HepG2 (cell line): ENCODE measurements at regions not wholly inside any gene's neighbourhood (a gene's known extent, or its start where the extent isn't known, plus 50 kb on each side); places are given as distances from the start of the nearest gene placed in this dataset.

Source experiments
- ATAC-seq: fragments of 200-7000 bp; cut with Tn5 transposase; 3 replicates; pipeline ENCODE4 v1.9.1; 2020; ENCODE audit warnings: mild to moderate bottlenecking, moderate library complexity
- BruUV-seq: library from RNA; stranded (reverse); fragments of 400-500 nt; replicated peaks from 2 replicates; lab custom pipeline; 2021; lab: Mats Ljungman, UMichigan
- CTCF ChIA-PET: fragments of 300-600 bp; formaldehyde crosslinking; extraction: SDS; loops from one replicate; lab custom pipeline; 2021; ENCODE audit warnings: low total read pairs, inconsistent platforms, low intra/inter-chr PET ratio; lab: Yijun Ruan, JAX
- POLR2A ChIA-PET: fragments of 350-600 bp; sonication (Branson Sonifier 250); formaldehyde crosslinking; loops from one replicate; lab custom pipeline; 2020; ENCODE audit warnings: antibody characterized with exemption, inconsistent platforms; lab: Yijun Ruan, JAX
- DNase-seq: peaks from one replicate; pipeline ENCODE4 v3.0.0-alpha.2; 2015; ENCODE audit warnings: low spot score
- FAIRE-seq: peaks from 3 replicates; lab custom pipeline; 2011; peaks lifted over from hg19 to GRCh38; lab: Jason Lieb, UNC
- H2AFZ ChIP-seq: one replicate; pipeline ENCODE4 v1.6.1; 2011; ENCODE audit warnings: low read length, inconsistent platforms
- H3K27ac ChIP-seq: fragments of 300-600 bp; 3 replicates; pipeline ENCODE4 v1.8.0; 2011; ENCODE audit warnings: mixed run types, mild to moderate bottlenecking, mixed read lengths, low read length, inconsistent platforms; ENCODE audit not compliant: insufficient read depth; ENCODE audit errors: extremely low read length
- H3K27me3 ChIP-seq, 2 experiments: fragments of 200-600 bp in 1 of 2; 2 replicates in 1 of 2; 3 replicates in 1 of 2; pipeline versions ENCODE4 v1.6.0 to v1.8.0; 2011; ENCODE audit warnings: low read length in 2 of 2, mild to moderate bottlenecking in 2 of 2, moderate library complexity in 2 of 2, inconsistent platforms in 1 of 2; ENCODE audit not compliant: insufficient read depth in 2 of 2, control insufficient read depth in 1 of 2
- H3K36me3 ChIP-seq, 2 experiments: fragments of 200-600 bp in 1 of 2; replicated peaks in 1 of 2; 2 replicates in 1 of 2; 3 replicates in 1 of 2; pipeline versions ENCODE4 v1.5.1 to v1.8.0; 2011; ENCODE audit warnings: low read length in 2 of 2, inconsistent platforms in 1 of 2; ENCODE audit not compliant: insufficient read depth in 2 of 2, control insufficient read depth in 1 of 2
- H3K4me1 ChIP-seq: 2 replicates; pipeline ENCODE4 v1.5.1; 2012; ENCODE audit warnings: low read length, inconsistent platforms; ENCODE audit not compliant: insufficient read depth
- H3K4me2 ChIP-seq: 2 replicates; pipeline ENCODE4 v1.6.0; 2011; ENCODE audit warnings: low read depth, low read length, inconsistent platforms
- H3K4me3 ChIP-seq, 3 experiments: fragments of 200-600 bp in 1 of 3; sonication (generic), shearing (Covaris generic) in 1 of 3; replicated peaks in 1 of 3; 2 replicates each; pipeline ENCODE4 v1.5.1; 2011 to 2016; ENCODE audit warnings: low read length in 3 of 3, inconsistent platforms in 2 of 3, low read depth in 2 of 3, mild to moderate bottlenecking in 2 of 3, control low read depth in 1 of 3, mixed read lengths in 1 of 3; ENCODE audit not compliant: insufficient read depth in 1 of 3
- H3K79me2 ChIP-seq: one replicate; pipeline ENCODE4 v1.6.1; 2011; ENCODE audit warnings: low read length, inconsistent platforms; ENCODE audit not compliant: insufficient read depth
- H3K9ac ChIP-seq: 2 replicates; pipeline ENCODE4 v1.6.0; 2011; ENCODE audit warnings: mild to moderate bottlenecking, low read depth, low read length, inconsistent platforms; ENCODE audit not compliant: insufficient read depth
- H3K9me3 ChIP-seq: 2 replicates; pipeline ENCODE4 v1.5.1; 2012; ENCODE audit warnings: mild to moderate bottlenecking, low read length
- H4K20me1 ChIP-seq: 2 replicates; pipeline ENCODE4 v1.6.0; 2011; ENCODE audit warnings: inconsistent platforms, mild to moderate bottlenecking, low read length, moderate library complexity; ENCODE audit not compliant: insufficient read depth
- ADNP ChIP-seq: sonication (generic); formaldehyde crosslinking; IDR thresholded peaks from 2 replicates; pipeline ENCODE4 v1.4.0; 2020; ENCODE audit warnings: missing genetic modification reagents
- ERF ChIP-seq: IDR thresholded peaks from 2 replicates; pipeline ENCODE4 v1.6.1; 2018; ENCODE audit warnings: missing biosample characterization, missing genetic modification reagents
- KIAA2018 ChIP-seq: sonication (generic); formaldehyde crosslinking; IDR thresholded peaks from 2 replicates; pipeline ENCODE4 v1.5.0; 2020; ENCODE audit warnings: mild to moderate bottlenecking, missing genetic modification reagents, borderline replicate concordance
- NPAS2 ChIP-seq: sonication (generic); formaldehyde crosslinking; IDR thresholded peaks from 2 replicates; pipeline ENCODE4 v1.8.0; 2022; ENCODE audit warnings: mild to moderate bottlenecking, missing genetic modification reagents, borderline replicate concordance
- RFXAP ChIP-seq: sonication (generic); formaldehyde crosslinking; IDR thresholded peaks from 2 replicates; pipeline ENCODE4 v1.4.0; 2020; ENCODE audit warnings: missing genetic modification reagents, borderline replicate concordance
- SMAD1 ChIP-seq: sonication (generic); formaldehyde crosslinking; IDR thresholded peaks from 2 replicates; pipeline ENCODE4 v1.4.0; 2020; ENCODE audit warnings: missing genetic modification reagents, low read depth, mild to moderate bottlenecking, borderline replicate concordance
- ZFP41 ChIP-seq: sonication (generic); formaldehyde crosslinking; IDR thresholded peaks from 2 replicates; pipeline ENCODE4 v1.4.0; 2020; ENCODE audit warnings: mild to moderate bottlenecking, missing genetic modification reagents, borderline replicate concordance
- ZNF17 ChIP-seq: sonication (generic); formaldehyde crosslinking; IDR thresholded peaks from 2 replicates; pipeline ENCODE4 v1.5.0; 2020; ENCODE audit warnings: mild to moderate bottlenecking, missing genetic modification reagents
- ZNF460 ChIP-seq: sonication (generic); formaldehyde crosslinking; IDR thresholded peaks from 2 replicates; pipeline ENCODE4 v1.5.1; 2020; ENCODE audit warnings: missing genetic modification reagents, mild to moderate bottlenecking, borderline replicate concordance
- ZNF766 ChIP-seq: sonication (generic); formaldehyde crosslinking; IDR thresholded peaks from 2 replicates; pipeline ENCODE4 v1.5.0; 2020; ENCODE audit warnings: missing genetic modification reagents, borderline replicate concordance
- WGBS: methylation state at CpG from one replicate; pipeline ENCODE4 v1.1.6; 2017; ENCODE audit warnings: low lambda C conversion rate; 5-methylcytosine and 5-hydroxymethylcytosine counted together
- in situ Hi-C: cut with HindIII; loops from 2 replicates; pipeline ENCODE4 v1.10.0; 2017; ENCODE audit warnings: low pct_unique_long_range_greater_than_20kb; ENCODE audit not compliant: extremely low pct_ligation_motif_present
- intact Hi-C: fragments of 100-400 bp; cut with micrococcal nuclease; formaldehyde crosslinking; loops from one replicate; pipeline ENCODE4 v1.10.0; 2022; ENCODE audit not compliant: unreplicated experiment
- TF ChIP-seq, protein P1 (sequence below): IDR thresholded peaks from 2 replicates; pipeline ENCODE4 v1.4.0; 2020; ENCODE audit warnings: mild to moderate bottlenecking, missing genetic modification reagents
- TF ChIP-seq, protein P2 (sequence below): sonication (generic); formaldehyde crosslinking; IDR thresholded peaks from 2 replicates; pipeline ENCODE4 v1.4.0; 2020; ENCODE audit warnings: mild to moderate bottlenecking, missing genetic modification reagents

GRCh38 chr13:80577926-80578670 is 237.2 kb upstream of the SPRY2 start:
- 61% methylated on average over 7 of the region's 10 CpGs for WGBS
- H2AFZ ChIP-seq, result no peak overlapping the region
- CTCF ChIA-PET, result no interaction called here
- H3K4me1 ChIP-seq, result no peaks in the 10 kb centered on the region
- H3K4me3 ChIP-seq, result no peak overlapping the region
- in situ Hi-C loops, result no loop called here
- no TSS peak for BruUV-seq
- intact Hi-C loops, result no loop called here
- H3K4me2 ChIP-seq, result no peak overlapping the region
- POLR2A ChIA-PET, result no interaction called here
- DNase-seq, result no peak
- H3K27me3 ChIP-seq, result no peaks in the 10 kb centered on the region
- no peak for ATAC-seq
- H4K20me1 ChIP-seq, result no peaks in the 10 kb centered on the region
- H3K27ac ChIP-seq, result no peak overlapping the region
- H3K9ac ChIP-seq, result no peak overlapping the region
- H3K36me3 ChIP-seq, result no peaks in the 10 kb centered on the region
- no peak for FAIRE-seq
- no peaks in the 10 kb centered on the region for H3K79me2 ChIP-seq
- H3K9me3 ChIP-seq, result peaks cover 12% of the 10 kb centered on the region
- TF ChIP-seq, protein P1, sequence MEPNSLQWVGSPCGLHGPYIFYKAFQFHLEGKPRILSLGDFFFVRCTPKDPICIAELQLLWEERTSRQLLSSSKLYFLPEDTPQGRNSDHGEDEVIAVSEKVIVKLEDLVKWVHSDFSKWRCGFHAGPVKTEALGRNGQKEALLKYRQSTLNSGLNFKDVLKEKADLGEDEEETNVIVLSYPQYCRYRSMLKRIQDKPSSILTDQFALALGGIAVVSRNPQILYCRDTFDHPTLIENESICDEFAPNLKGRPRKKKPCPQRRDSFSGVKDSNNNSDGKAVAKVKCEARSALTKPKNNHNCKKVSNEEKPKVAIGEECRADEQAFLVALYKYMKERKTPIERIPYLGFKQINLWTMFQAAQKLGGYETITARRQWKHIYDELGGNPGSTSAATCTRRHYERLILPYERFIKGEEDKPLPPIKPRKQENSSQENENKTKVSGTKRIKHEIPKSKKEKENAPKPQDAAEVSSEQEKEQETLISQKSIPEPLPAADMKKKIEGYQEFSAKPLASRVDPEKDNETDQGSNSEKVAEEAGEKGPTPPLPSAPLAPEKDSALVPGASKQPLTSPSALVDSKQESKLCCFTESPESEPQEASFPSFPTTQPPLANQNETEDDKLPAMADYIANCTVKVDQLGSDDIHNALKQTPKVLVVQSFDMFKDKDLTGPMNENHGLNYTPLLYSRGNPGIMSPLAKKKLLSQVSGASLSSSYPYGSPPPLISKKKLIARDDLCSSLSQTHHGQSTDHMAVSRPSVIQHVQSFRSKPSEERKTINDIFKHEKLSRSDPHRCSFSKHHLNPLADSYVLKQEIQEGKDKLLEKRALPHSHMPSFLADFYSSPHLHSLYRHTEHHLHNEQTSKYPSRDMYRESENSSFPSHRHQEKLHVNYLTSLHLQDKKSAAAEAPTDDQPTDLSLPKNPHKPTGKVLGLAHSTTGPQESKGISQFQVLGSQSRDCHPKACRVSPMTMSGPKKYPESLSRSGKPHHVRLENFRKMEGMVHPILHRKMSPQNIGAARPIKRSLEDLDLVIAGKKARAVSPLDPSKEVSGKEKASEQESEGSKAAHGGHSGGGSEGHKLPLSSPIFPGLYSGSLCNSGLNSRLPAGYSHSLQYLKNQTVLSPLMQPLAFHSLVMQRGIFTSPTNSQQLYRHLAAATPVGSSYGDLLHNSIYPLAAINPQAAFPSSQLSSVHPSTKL (CRISPR knock-in tag), result no peak
- no peak for TF ChIP-seq ADNP (CRISPR knock-in tag)
- TF ChIP-seq RFXAP, result no peak
- no peak for TF ChIP-seq NPAS2 (CRISPR knock-in tag)
- TF ChIP-seq ZFP41, result no peak
- TF ChIP-seq, protein P2, sequence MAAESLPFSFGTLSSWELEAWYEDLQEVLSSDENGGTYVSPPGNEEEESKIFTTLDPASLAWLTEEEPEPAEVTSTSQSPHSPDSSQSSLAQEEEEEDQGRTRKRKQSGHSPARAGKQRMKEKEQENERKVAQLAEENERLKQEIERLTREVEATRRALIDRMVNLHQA (CRISPR knock-in tag), result no peak
- TF ChIP-seq ZNF17 (CRISPR knock-in tag), result no peak
- TF ChIP-seq ZNF460 (CRISPR knock-in tag), result no peak
- no peak for TF ChIP-seq SMAD1 (CRISPR knock-in tag)
- TF ChIP-seq ZNF766 (CRISPR knock-in tag), result no peak
- TF ChIP-seq KIAA2018 (CRISPR knock-in tag), result no peak
- TF ChIP-seq ERF (CRISPR knock-in tag), result no peak
